ENCODE measurements at regions not wholly inside any gene's neighbourhood (a gene's known extent, or its start where the extent isn't known, plus 50 kb on each side); places are given as distances from the start of the nearest gene placed in this dataset.

DNA sequence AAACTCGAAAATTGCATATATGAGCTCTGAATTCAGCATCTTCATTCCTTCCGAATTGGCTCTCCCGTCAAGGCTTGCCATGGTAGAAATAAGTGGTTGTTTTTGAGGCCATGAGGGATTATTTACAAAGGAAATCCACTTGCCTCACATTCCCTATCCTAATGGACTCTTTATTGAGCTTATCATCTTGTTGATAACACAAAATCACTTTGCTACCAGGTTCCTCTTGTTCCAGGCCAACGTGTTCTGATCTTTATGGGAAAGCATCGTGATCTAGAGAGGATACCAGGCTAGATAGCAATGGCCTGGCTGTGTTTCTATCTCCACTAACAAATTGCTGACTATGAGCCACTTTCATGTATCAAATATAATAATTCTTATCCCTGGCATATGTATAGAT is 811.7 kb downstream of the TLR4 start:
- Histone ChIP-seq H4K8ac (replicated peaks; ENCODE audit: insufficient read length, low read depth, low read length) (no peak overlapping the region), H3K79me2 (ENCODE audit: insufficient read depth, low read length) (no peaks in the 10 kb centered on the region), H2BK20ac (ENCODE audit: low read depth, low read length, poor library complexity, severe bottlenecking) (no peak overlapping the region), H3K23me2 (ENCODE audit: insufficient read length, low read depth, low read length, poor library complexity, severe bottlenecking) (no peaks in the 10 kb centered on the region), H3K4me2 (ENCODE audit: insufficient read depth, insufficient read length, low read length) (no peak overlapping the region), H4K20me1 (ENCODE audit: control insufficient read depth, insufficient read depth, insufficient read length) (no peaks in the 10 kb centered on the region), H3K23ac (ENCODE audit: insufficient read length, low read depth, low read length) (no peak overlapping the region), H3T11ph (ENCODE audit: low read length) (no peak overlapping the region), H3K4me1 (ENCODE audit: insufficient read depth, low read length) (no peaks in the 10 kb centered on the region), H3K18ac (ENCODE audit: insufficient read length, low read depth, low read length) (no peak overlapping the region), H2AK5ac (ENCODE audit: insufficient read length, low read length) (no peak overlapping the region), H4K5ac (ENCODE audit: insufficient read length, low read depth, low read length) (no peak overlapping the region), H4K91ac (ENCODE audit: insufficient read length, low read depth, low read length) (no peak overlapping the region), H3K27me3 (ENCODE audit: insufficient read depth, low read length) (no peaks in the 10 kb centered on the region), H3K9ac (ENCODE audit: extremely low read depth, insufficient read length, low read length) (no peak overlapping the region), H3K14ac (ENCODE audit: insufficient read depth, low read length) (no peak overlapping the region), H2BK120ac (ENCODE audit: low read depth, low read length, poor library complexity, severe bottlenecking) (no peak overlapping the region), H2BK15ac (ENCODE audit: low read depth, low read length) (no peak overlapping the region), H3K27ac (ENCODE audit: insufficient read length, low read depth, low read length) (no peak overlapping the region), H3K4ac (ENCODE audit: low read depth, low read length) (no peak overlapping the region), H2AFZ (ENCODE audit: low read length) (no peak overlapping the region), H2BK5ac (ENCODE audit: insufficient read length, low read length) (no peak overlapping the region), H2BK12ac (ENCODE audit: insufficient read length, low read depth, low read length) (no peak overlapping the region), H3K56ac (ENCODE audit: insufficient read length, low read depth, low read length) (no peak overlapping the region), H3K9me3 (ENCODE audit: control insufficient read depth, low read depth, low read length) (no peaks in the 10 kb centered on the region), H3K79me1 (ENCODE audit: insufficient read depth, low read depth, low read length, poor library complexity, severe bottlenecking) (no peaks in the 10 kb centered on the region)
- no peak for DNase-seq
- no peak overlapping the region for H3K4me3 Mint-ChIP-seq
- no peak overlapping the region for H3K27ac Mint-ChIP-seq
- no peaks in the 10 kb centered on the region for H3K27me3 Mint-ChIP-seq (ENCODE audit: low read depth)
- TF ChIP-seq CTCF (conservative IDR thresholded peaks at IDR 0.05): no peak
- no peaks in the 10 kb centered on the region for H3K9me3 Mint-ChIP-seq
- WGBS (ENCODE audit: extremely low coverage, insufficient read length, low lambda C conversion rate): no CpG with 5 or more reads among the region's 5 CpGs
- H3K4me1 Mint-ChIP-seq: no peaks in the 10 kb centered on the region
- H3K36me3 Mint-ChIP-seq (ENCODE audit: insufficient read depth in 1 of 3, low read depth in 3 of 3): no peaks in the 10 kb centered on the region; a peak in 1 of 7 replicates

Measured in H9 (cell line).